CD4-positive, alpha-beta T cell (primary cell): ENCODE measurements at regions not wholly inside any gene's neighbourhood (a gene's known extent, or its start where the extent isn't known, plus 50 kb on each side); places are given as distances from the start of the nearest gene placed in this dataset.

ENCODE experiments used
- ATAC-seq: fragments of 200-7000 bp; cut with Tn5 transposase; one replicate; pipeline ENCODE4 v1.10.0; 2022; ENCODE audit warnings: mild to moderate bottlenecking; ENCODE audit not compliant: poor library complexity
- CTCF ChIA-PET: fragments of 350-600 bp; sonication (Branson Sonifier 250); formaldehyde crosslinking; loops from one replicate; lab custom pipeline; 2021; ENCODE audit warnings: antibody characterized with exemption, inconsistent platforms; lab: Charles Lee
- POLR2A ChIA-PET: fragments of 350-600 bp; sonication (Branson Sonifier 250); formaldehyde crosslinking; loops from one replicate; lab custom pipeline; 2021; ENCODE audit warnings: antibody characterized with exemption, inconsistent platforms; lab: Charles Lee
- DNase-seq, 14 experiments: peaks; one replicate each; pipeline ENCODE4 v3.0.0-alpha.2; 2013 to 2020; ENCODE audit warnings: mixed read lengths in 2 of 14
- H3K27ac ChIP-seq, 2 donors: one replicate each; pipeline versions ENCODE4 v1.5.1 to v1.7.0; 2013; ENCODE audit warnings: low read length in 2 of 2, low read depth in 1 of 2, mild to moderate bottlenecking in 1 of 2
- H3K27me3 ChIP-seq, 2 experiments: 1 replicate in 1 of 2; 2 replicates in 1 of 2; pipeline versions ENCODE4 v1.6.1 to v1.7.0; 2013; ENCODE audit warnings: low read length in 2 of 2, control low read depth in 1 of 2, mild to moderate bottlenecking in 1 of 2, moderate library complexity in 1 of 2; ENCODE audit not compliant: insufficient read depth in 2 of 2, control insufficient read depth in 1 of 2
- H3K36me3 ChIP-seq: one replicate; pipeline ENCODE4 v1.6.1; 2013; ENCODE audit warnings: low read length, control low read depth; ENCODE audit not compliant: insufficient read depth
- H3K4me1 ChIP-seq: one replicate; pipeline ENCODE4 v1.6.1; 2013; ENCODE audit warnings: low read length, control low read depth; ENCODE audit not compliant: insufficient read depth
- H3K4me3 ChIP-seq: one replicate; pipeline ENCODE4 v1.5.1; 2013; ENCODE audit warnings: mild to moderate bottlenecking, low read length, moderate library complexity
- H3K9me3 ChIP-seq, 2 experiments: 1 replicate in 1 of 2; 2 replicates in 1 of 2; pipeline versions ENCODE4 v1.6.1 to v1.7.0; 2013; ENCODE audit warnings: low read length in 2 of 2, mild to moderate bottlenecking in 2 of 2, control low read depth in 1 of 2, moderate library complexity in 1 of 2; ENCODE audit not compliant: control insufficient read depth in 1 of 2, insufficient read depth in 1 of 2
- H3K27ac Mint-ChIP-seq: one replicate; pipeline ENCODE4 v1.8.0; 2020; ENCODE audit warnings: mixed read lengths
- H3K27me3 Mint-ChIP-seq: one replicate; pipeline ENCODE4 v1.8.0; 2021; ENCODE audit warnings: mixed read lengths
- H3K36me3 Mint-ChIP-seq: one replicate; pipeline ENCODE4 v1.8.0; 2021; ENCODE audit warnings: low read depth, mixed read lengths
- H3K4me1 Mint-ChIP-seq: one replicate; pipeline ENCODE4 v1.8.0; 2021; ENCODE audit warnings: low read depth, mixed read lengths
- H3K4me3 Mint-ChIP-seq: one replicate; pipeline ENCODE4 v1.8.0; 2020; ENCODE audit warnings: mild to moderate bottlenecking, mixed read lengths
- H3K9me3 Mint-ChIP-seq: one replicate; pipeline ENCODE4 v1.8.0; 2020; ENCODE audit warnings: mixed read lengths
- CTCF ChIP-seq: fragments of 200-600 bp; IDR thresholded peaks from one replicate; pipeline ENCODE4 v1.8.0; 2022; ENCODE audit warnings: antibody characterized with exemption, mild to moderate bottlenecking
- intact Hi-C, 2 experiments: fragments of 100-400 bp; cut with DNase I in 1 of 2; cut with micrococcal nuclease in 1 of 2; formaldehyde crosslinking; loops; one replicate each; pipeline versions ENCODE4 v1.15.1 to v1.9.0; 2023 to 2025; cut with DNase I, micrococcal nuclease

- no peaks in the 10 kb centered on the region for H3K36me3 Mint-ChIP-seq
- no peak overlapping the region for H3K4me3 Mint-ChIP-seq
- no peaks in the 10 kb centered on the region for H3K4me1 ChIP-seq
- H3K27ac ChIP-seq: no peak overlapping the region
- H3K4me1 Mint-ChIP-seq: no peaks in the 10 kb centered on the region
- intact Hi-C loops: no loop called here
- no peak for ATAC-seq
- no peaks in the 10 kb centered on the region for H3K9me3 Mint-ChIP-seq
- no peak for DNase-seq
- peaks cover 0 to 5% of the 10 kb centered on the region in 2 experiments for H3K9me3 ChIP-seq
- H3K27me3 ChIP-seq: no peaks in the 10 kb centered on the region
- no peaks in the 10 kb centered on the region for H3K36me3 ChIP-seq
- ChIA-PET POLR2A (no interaction called here), CTCF (no interaction called here)
- H3K27me3 Mint-ChIP-seq: no peaks in the 10 kb centered on the region
- H3K27ac Mint-ChIP-seq: no peak overlapping the region
- no peak overlapping the region for H3K4me3 ChIP-seq
- no peak for TF ChIP-seq CTCF
These were observed 98.2 kb downstream of the YIPF7 start for GRCh38 chr4:44553180-44553579.

- Histone ChIP-seq H3K4me3 (no peak overlapping the region), H3K9me3 (peaks cover 0 to 5% of the 10 kb centered on the region in 2 experiments), H3K27me3 (no peaks in the 10 kb centered on the region), H3K27ac (no peak overlapping the region), H3K36me3 (no peaks in the 10 kb centered on the region), H3K4me1 (no peaks in the 10 kb centered on the region)
- Mint-ChIP-seq H3K27ac (no peak overlapping the region), H3K27me3 (no peaks in the 10 kb centered on the region), H3K36me3 (no peaks in the 10 kb centered on the region), H3K9me3 (no peaks in the 10 kb centered on the region), H3K4me3 (no peak overlapping the region), H3K4me1 (no peaks in the 10 kb centered on the region)
- intact Hi-C loops: no loop called here
- ChIA-PET POLR2A (no interaction called here), CTCF (no interaction called here)
- DNase-seq (no peak), ATAC-seq (no peak)
- no peak for TF ChIP-seq CTCF
These were observed 97.2 kb upstream of the KCTD8 start for GRCh38 chr4:44545781-44546180.

DNA sequence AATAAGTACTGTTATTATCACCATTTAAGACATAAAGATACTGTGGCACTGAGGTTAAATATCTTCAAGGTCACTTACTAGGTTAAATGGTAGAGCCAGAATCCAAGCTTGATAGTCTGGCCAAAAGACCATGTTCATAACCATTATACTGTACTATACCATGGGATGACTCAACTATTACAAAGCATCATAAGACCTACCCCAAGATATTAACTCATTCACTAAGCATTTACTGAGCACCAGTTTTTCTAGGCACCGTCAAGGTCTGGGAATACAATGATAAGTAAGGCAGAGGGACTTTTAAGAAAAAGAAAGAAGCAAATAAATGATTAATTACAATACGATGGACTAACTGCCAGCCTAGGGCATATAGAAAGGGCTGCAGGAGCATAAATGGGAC is 95.5 kb upstream of the KCTD8 start:
- Mint-ChIP-seq H3K4me3 (no peak overlapping the region), H3K27ac (no peak overlapping the region), H3K9me3 (no peaks in the 10 kb centered on the region), H3K4me1 (no peaks in the 10 kb centered on the region), H3K27me3 (no peaks in the 10 kb centered on the region), H3K36me3 (no peaks in the 10 kb centered on the region)
- H3K9me3 ChIP-seq: no peaks in the 10 kb centered on the region
- TF ChIP-seq CTCF: no peak
- no peaks in the 10 kb centered on the region for H3K36me3 ChIP-seq
- no peaks in the 10 kb centered on the region for H3K4me1 ChIP-seq
- no peak overlapping the region for H3K4me3 ChIP-seq
- DNase-seq (no peak), ATAC-seq (no peak)
- intact Hi-C loops: no loop called here
- no peak overlapping the region for H3K27ac ChIP-seq
- POLR2A ChIA-PET: no interaction called here
- H3K27me3 ChIP-seq: no peaks in the 10 kb centered on the region
- CTCF ChIA-PET: interaction anchor here (0.5 kb wide), 1 partner anchor 1763 kb away, joined by 3 read pairs; no protein-coding TSS in a partner anchor
